WTC11 (cell line): ENCODE measurements at regions not wholly inside any gene's neighbourhood (a gene's known extent, or its start where the extent isn't known, plus 50 kb on each side); places are given as distances from the start of the nearest gene placed in this dataset.

Source experiments
- ATAC-seq: fragments of 200-7000 bp; cut with Tn5 transposase; 2 replicates; pipeline ENCODE4 v1.10.0; 2021; ENCODE audit warnings: mild to moderate bottlenecking, moderate library complexity
- CTCF ChIA-PET: fragments of 300-600 bp; sonication (Branson Sonifier 250); formaldehyde crosslinking; loops from one replicate; lab custom pipeline; 2021; ENCODE audit warnings: antibody characterized with exemption; lab: Charles Lee
- POLR2A ChIA-PET: fragments of 350-600 bp; sonication (Branson Sonifier 250); formaldehyde crosslinking; loops from one replicate; lab custom pipeline; 2021; ENCODE audit warnings: antibody characterized with exemption; lab: Charles Lee
- DNase-seq: peaks from one replicate; pipeline ENCODE4 v3.0.0; 2021; ENCODE audit warnings: low spot score
- H3K27ac Mint-ChIP-seq: 2 replicates; pipeline ENCODE4 v1.8.0; 2021; ENCODE audit warnings: mixed read lengths
- H3K27me3 Mint-ChIP-seq: 2 replicates; pipeline ENCODE4 v1.8.0; 2021; ENCODE audit warnings: low read depth, mild to moderate bottlenecking, moderate library complexity, mixed read lengths
- H3K36me3 Mint-ChIP-seq: 2 replicates; pipeline ENCODE4 v1.8.0; 2021; ENCODE audit warnings: mixed read lengths
- H3K4me1 Mint-ChIP-seq: 2 replicates; pipeline ENCODE4 v1.8.0; 2022; ENCODE audit warnings: mixed read lengths
- H3K4me3 Mint-ChIP-seq: 2 replicates; pipeline ENCODE4 v1.8.0; 2021; ENCODE audit warnings: mild to moderate bottlenecking, moderate library complexity, mixed read lengths
- H3K9me3 Mint-ChIP-seq: 2 replicates; pipeline ENCODE4 v1.8.0; 2021; ENCODE audit warnings: mixed read lengths
- ATF3 ChIP-seq: sonication (generic); formaldehyde crosslinking; conservative IDR thresholded peaks from 2 replicates; pipeline ENCODE4 v1.8.1; 2022; ENCODE audit warnings: mild to moderate bottlenecking, missing genetic modification reagents
- ETV6 ChIP-seq: sonication (generic); formaldehyde crosslinking; IDR thresholded peaks from 2 replicates; pipeline ENCODE4 v1.8.1; 2022; ENCODE audit warnings: mild to moderate bottlenecking, missing genetic modification reagents
- HMGA2 ChIP-seq: fragments of 250-450 bp; sonication (Bioruptor Pico); IDR thresholded peaks from 2 replicates; pipeline ENCODE4 v1.4.0; 2021; ENCODE audit warnings: mild to moderate bottlenecking, moderate library complexity
- MAX ChIP-seq: sonication (generic); formaldehyde crosslinking; IDR thresholded peaks from 2 replicates; pipeline ENCODE4 v1.8.0; 2022; ENCODE audit warnings: mild to moderate bottlenecking, missing genetic modification reagents
- MXD4 ChIP-seq: fragments of 250-450 bp; sonication (Bioruptor Pico); IDR thresholded peaks from 2 replicates; pipeline ENCODE4 v1.8.0; 2021; ENCODE audit warnings: mild to moderate bottlenecking, moderate library complexity, borderline replicate concordance
- MYBL2 ChIP-seq: sonication (generic); formaldehyde crosslinking; IDR thresholded peaks from 2 replicates; pipeline ENCODE4 v1.8.1; 2023; ENCODE audit warnings: mild to moderate bottlenecking, moderate library complexity, missing genetic modification reagents
- OVOL2 ChIP-seq: fragments of 250-450 bp; sonication (Bioruptor Pico); IDR thresholded peaks from 2 replicates; pipeline ENCODE4 v1.9.0; 2021; ENCODE audit warnings: mild to moderate bottlenecking, borderline replicate concordance
- RORB ChIP-seq: fragments of 250-450 bp; sonication (Bioruptor Pico); IDR thresholded peaks from 2 replicates; pipeline ENCODE4 v1.9.0; 2021; ENCODE audit warnings: mild to moderate bottlenecking
- SMAD4 ChIP-seq: sonication (generic); formaldehyde crosslinking; IDR thresholded peaks from 2 replicates; pipeline ENCODE4 v1.8.0; 2022; ENCODE audit warnings: mild to moderate bottlenecking, missing genetic modification reagents
- TCF7 ChIP-seq: sonication (generic); formaldehyde crosslinking; IDR thresholded peaks from 2 replicates; pipeline ENCODE4 v1.8.0; 2022; ENCODE audit warnings: mild to moderate bottlenecking, low read depth, missing genetic modification reagents, moderate library complexity
- USF1 ChIP-seq: sonication (generic); formaldehyde crosslinking; IDR thresholded peaks from 2 replicates; pipeline ENCODE4 v1.8.0; 2022; ENCODE audit warnings: mild to moderate bottlenecking, missing genetic modification reagents
- ZNF121 ChIP-seq: sonication (generic); formaldehyde crosslinking; IDR thresholded peaks from 2 replicates; pipeline ENCODE4 v1.8.0; 2023; ENCODE audit warnings: missing genetic modification reagents
- ZNF263 ChIP-seq: sonication (generic); formaldehyde crosslinking; IDR thresholded peaks from 2 replicates; pipeline ENCODE4 v1.8.1; 2022; ENCODE audit warnings: low read depth, mild to moderate bottlenecking, moderate library complexity, missing genetic modification reagents
- ZNF425 ChIP-seq: fragments of 250-450 bp; sonication (Bioruptor Pico); conservative IDR thresholded peaks from 2 replicates; pipeline ENCODE4 v1.9.0; 2021; ENCODE audit warnings: mild to moderate bottlenecking
- TF ChIP-seq, protein P1 (sequence below): sonication (generic); formaldehyde crosslinking; IDR thresholded peaks from 2 replicates; pipeline ENCODE4 v1.8.1; 2023; ENCODE audit warnings: mild to moderate bottlenecking, missing genetic modification reagents, moderate library complexity
- TF ChIP-seq, protein P2 (sequence below): sonication (generic); formaldehyde crosslinking; IDR thresholded peaks from 2 replicates; pipeline ENCODE4 v1.8.0; 2022; ENCODE audit warnings: missing genetic modification reagents
- TF ChIP-seq, protein P3 (sequence below): sonication (generic); formaldehyde crosslinking; IDR thresholded peaks from 2 replicates; pipeline ENCODE4 v1.8.1; 2022; ENCODE audit warnings: missing genetic modification reagents, borderline replicate concordance
- TF ChIP-seq, protein P4 (sequence below): sonication (generic); formaldehyde crosslinking; IDR thresholded peaks from 2 replicates; pipeline ENCODE4 v1.8.1; 2023; ENCODE audit warnings: mild to moderate bottlenecking, missing genetic modification reagents, moderate library complexity
- TF ChIP-seq, protein P5 (sequence below): sonication (generic); formaldehyde crosslinking; IDR thresholded peaks from 2 replicates; pipeline ENCODE4 v1.8.0; 2023; ENCODE audit warnings: missing genetic modification reagents, mild to moderate bottlenecking, borderline replicate concordance

- Mint-ChIP-seq H3K4me1 (peaks cover 10% of the 10 kb centered on the region), H3K4me3 (no peak overlapping the region), H3K27me3 (peaks cover 5% of the 10 kb centered on the region; the same call in 1 of the 2 replicates), H3K36me3 (no peaks in the 10 kb centered on the region), H3K27ac (no peak overlapping the region), H3K9me3 (no peaks in the 10 kb centered on the region)
- DNase-seq (no peak), ATAC-seq (no peak)
- POLR2A ChIA-PET, result no interaction called here
- CTCF ChIA-PET, result interaction anchor here (0.9 kb wide), 1 partner anchor 132 kb away, joined by 4 read pairs; no protein-coding TSS in a partner anchor
- no peak for TF ChIP-seq SMAD4
- no peak for TF ChIP-seq MYBL2
- no peak for TF ChIP-seq TCF7 (CRISPR knock-in tag)
- TF ChIP-seq, protein P1, sequence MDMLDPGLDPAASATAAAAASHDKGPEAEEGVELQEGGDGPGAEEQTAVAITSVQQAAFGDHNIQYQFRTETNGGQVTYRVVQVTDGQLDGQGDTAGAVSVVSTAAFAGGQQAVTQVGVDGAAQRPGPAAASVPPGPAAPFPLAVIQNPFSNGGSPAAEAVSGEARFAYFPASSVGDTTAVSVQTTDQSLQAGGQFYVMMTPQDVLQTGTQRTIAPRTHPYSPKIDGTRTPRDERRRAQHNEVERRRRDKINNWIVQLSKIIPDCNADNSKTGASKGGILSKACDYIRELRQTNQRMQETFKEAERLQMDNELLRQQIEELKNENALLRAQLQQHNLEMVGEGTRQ (CRISPR knock-in tag), result no peak
- TF ChIP-seq, protein P2, sequence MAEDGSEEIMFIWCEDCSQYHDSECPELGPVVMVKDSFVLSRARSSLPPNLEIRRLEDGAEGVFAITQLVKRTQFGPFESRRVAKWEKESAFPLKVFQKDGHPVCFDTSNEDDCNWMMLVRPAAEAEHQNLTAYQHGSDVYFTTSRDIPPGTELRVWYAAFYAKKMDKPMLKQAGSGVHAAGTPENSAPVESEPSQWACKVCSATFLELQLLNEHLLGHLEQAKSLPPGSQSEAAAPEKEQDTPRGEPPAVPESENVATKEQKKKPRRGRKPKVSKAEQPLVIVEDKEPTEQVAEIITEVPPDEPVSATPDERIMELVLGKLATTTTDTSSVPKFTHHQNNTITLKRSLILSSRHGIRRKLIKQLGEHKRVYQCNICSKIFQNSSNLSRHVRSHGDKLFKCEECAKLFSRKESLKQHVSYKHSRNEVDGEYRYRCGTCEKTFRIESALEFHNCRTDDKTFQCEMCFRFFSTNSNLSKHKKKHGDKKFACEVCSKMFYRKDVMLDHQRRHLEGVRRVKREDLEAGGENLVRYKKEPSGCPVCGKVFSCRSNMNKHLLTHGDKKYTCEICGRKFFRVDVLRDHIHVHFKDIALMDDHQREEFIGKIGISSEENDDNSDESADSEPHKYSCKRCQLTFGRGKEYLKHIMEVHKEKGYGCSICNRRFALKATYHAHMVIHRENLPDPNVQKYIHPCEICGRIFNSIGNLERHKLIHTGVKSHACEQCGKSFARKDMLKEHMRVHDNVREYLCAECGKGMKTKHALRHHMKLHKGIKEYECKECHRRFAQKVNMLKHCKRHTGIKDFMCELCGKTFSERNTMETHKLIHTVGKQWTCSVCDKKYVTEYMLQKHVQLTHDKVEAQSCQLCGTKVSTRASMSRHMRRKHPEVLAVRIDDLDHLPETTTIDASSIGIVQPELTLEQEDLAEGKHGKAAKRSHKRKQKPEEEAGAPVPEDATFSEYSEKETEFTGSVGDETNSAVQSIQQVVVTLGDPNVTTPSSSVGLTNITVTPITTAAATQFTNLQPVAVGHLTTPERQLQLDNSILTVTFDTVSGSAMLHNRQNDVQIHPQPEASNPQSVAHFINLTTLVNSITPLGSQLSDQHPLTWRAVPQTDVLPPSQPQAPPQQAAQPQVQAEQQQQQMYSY, result no peak
- TF ChIP-seq ZNF121 (CRISPR knock-in tag), result no peak
- no peak for TF ChIP-seq RORB (CRISPR knock-in tag)
- TF ChIP-seq HMGA2 (CRISPR knock-in tag), result no peak
- no peak for TF ChIP-seq MXD4
- TF ChIP-seq ATF3, result no peak
- TF ChIP-seq ZNF263 (CRISPR knock-in tag), result no peak
Observed at GRCh38 chr18:79610461-79611039, 69.1 kb upstream of the CTDP1 start.

DNA sequence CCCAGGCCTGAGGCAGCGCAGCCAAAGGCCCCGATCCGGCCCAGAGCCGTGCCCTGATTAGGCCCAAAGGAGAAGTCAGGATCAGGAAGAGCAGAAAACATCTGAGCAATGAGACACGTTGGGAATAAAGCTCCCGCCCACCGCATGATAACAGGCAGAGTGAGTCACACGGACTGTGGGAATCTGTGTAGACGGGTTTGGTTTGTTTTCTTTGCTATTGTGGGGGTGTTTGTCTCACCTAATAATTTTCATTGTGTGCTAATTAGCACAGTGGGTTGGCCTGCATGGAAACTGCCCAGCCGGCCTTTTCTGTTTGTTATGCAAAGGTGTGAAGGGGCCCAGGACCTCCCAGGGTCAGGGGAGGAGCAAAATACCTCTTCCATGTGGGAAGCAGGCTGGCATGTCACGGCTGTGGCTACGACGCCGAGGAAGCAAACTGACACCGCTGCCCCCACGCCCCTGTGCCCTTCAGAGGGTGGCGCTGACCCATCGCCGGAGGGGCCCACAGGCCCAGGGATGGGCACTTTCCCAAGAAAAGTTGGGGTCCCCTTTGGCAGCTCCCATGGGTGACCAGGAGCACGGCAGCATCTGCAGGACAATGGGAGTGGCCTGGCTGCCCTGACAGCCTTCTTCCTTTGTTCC, 68.4 kb upstream of the CTDP1 start:
- DNase-seq, result peak; percentile 40
- Mint-ChIP-seq H3K36me3 (no peaks in the 10 kb centered on the region), H3K9me3 (no peaks in the 10 kb centered on the region), H3K4me1 (peaks cover 10% of the 10 kb centered on the region), H3K27ac (no peak overlapping the region), H3K4me3 (no peak overlapping the region), H3K27me3 (peaks cover 5% of the 10 kb centered on the region; the same call in 1 of the 2 replicates)
- ChIA-PET CTCF (interaction anchor here (0.6 to 0.9 kb wide), 2 partner anchors 9 to 133 kb away, joined by 4 to 5 read pairs; no protein-coding TSS in a partner anchor), POLR2A (no interaction called here)
- peak; percentile 29 for ATAC-seq
- TF ChIP-seq, protein P3, sequence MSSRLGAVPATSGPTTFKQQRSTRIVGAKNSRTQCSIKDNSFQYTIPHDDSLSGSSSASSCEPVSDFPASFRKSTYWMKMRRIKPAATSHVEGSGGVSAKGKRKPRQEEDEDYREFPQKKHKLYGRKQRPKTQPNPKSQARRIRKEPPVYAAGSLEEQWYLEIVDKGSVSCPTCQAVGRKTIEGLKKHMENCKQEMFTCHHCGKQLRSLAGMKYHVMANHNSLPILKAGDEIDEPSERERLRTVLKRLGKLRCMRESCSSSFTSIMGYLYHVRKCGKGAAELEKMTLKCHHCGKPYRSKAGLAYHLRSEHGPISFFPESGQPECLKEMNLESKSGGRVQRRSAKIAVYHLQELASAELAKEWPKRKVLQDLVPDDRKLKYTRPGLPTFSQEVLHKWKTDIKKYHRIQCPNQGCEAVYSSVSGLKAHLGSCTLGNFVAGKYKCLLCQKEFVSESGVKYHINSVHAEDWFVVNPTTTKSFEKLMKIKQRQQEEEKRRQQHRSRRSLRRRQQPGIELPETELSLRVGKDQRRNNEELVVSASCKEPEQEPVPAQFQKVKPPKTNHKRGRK, result no peak
- no peak for TF ChIP-seq ZNF263 (CRISPR knock-in tag)
- TF ChIP-seq, protein P4, sequence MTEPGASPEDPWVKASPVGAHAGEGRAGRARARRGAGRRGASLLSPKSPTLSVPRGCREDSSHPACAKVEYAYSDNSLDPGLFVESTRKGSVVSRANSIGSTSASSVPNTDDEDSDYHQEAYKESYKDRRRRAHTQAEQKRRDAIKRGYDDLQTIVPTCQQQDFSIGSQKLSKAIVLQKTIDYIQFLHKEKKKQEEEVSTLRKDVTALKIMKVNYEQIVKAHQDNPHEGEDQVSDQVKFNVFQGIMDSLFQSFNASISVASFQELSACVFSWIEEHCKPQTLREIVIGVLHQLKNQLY (CRISPR knock-in tag), result no peak
- TF ChIP-seq ETV6 (CRISPR knock-in tag), result no peak
- TF ChIP-seq MAX, result peak; percentile 77
- no peak for TF ChIP-seq ZNF425 (CRISPR knock-in tag)
- TF ChIP-seq, protein P5, sequence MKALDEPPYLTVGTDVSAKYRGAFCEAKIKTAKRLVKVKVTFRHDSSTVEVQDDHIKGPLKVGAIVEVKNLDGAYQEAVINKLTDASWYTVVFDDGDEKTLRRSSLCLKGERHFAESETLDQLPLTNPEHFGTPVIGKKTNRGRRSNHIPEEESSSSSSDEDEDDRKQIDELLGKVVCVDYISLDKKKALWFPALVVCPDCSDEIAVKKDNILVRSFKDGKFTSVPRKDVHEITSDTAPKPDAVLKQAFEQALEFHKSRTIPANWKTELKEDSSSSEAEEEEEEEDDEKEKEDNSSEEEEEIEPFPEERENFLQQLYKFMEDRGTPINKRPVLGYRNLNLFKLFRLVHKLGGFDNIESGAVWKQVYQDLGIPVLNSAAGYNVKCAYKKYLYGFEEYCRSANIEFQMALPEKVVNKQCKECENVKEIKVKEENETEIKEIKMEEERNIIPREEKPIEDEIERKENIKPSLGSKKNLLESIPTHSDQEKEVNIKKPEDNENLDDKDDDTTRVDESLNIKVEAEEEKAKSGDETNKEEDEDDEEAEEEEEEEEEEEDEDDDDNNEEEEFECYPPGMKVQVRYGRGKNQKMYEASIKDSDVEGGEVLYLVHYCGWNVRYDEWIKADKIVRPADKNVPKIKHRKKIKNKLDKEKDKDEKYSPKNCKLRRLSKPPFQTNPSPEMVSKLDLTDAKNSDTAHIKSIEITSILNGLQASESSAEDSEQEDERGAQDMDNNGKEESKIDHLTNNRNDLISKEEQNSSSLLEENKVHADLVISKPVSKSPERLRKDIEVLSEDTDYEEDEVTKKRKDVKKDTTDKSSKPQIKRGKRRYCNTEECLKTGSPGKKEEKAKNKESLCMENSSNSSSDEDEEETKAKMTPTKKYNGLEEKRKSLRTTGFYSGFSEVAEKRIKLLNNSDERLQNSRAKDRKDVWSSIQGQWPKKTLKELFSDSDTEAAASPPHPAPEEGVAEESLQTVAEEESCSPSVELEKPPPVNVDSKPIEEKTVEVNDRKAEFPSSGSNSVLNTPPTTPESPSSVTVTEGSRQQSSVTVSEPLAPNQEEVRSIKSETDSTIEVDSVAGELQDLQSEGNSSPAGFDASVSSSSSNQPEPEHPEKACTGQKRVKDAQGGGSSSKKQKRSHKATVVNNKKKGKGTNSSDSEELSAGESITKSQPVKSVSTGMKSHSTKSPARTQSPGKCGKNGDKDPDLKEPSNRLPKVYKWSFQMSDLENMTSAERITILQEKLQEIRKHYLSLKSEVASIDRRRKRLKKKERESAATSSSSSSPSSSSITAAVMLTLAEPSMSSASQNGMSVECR (CRISPR knock-in tag), result no peak
- TF ChIP-seq USF1 (CRISPR knock-in tag), result no peak
- TF ChIP-seq OVOL2 (CRISPR knock-in tag), result no peak
